Gastroesophageal sphincter (tissue), 4 donors: ENCODE measurements at regions not wholly inside any gene's neighbourhood (a gene's known extent, or its start where the extent isn't known, plus 50 kb on each side); places are given as distances from the start of the nearest gene placed in this dataset.

Experiments used
- ATAC-seq: fragments of 150-250 bp; one replicate; pipeline ENCODE4 v1.9.1; 2016; ENCODE audit warnings: mild to moderate bottlenecking, moderate library complexity
- H3K27ac ChIP-seq, 4 donors: fragments of 200-600 bp; sonication (generic) in 3 of 4; 1 replicate in 3 of 4; 2 replicates in 1 of 4; pipeline ENCODE4 v1.5.1; 2016 to 2019
- H3K27me3 ChIP-seq: fragments of 200-600 bp; sonication (generic); one replicate; pipeline ENCODE4 v1.5.1; 2019
- H3K36me3 ChIP-seq, 2 donors: fragments of 200-600 bp; sonication (generic); one replicate each; pipeline ENCODE4 v1.5.1; 2019; ENCODE audit warnings: control low read depth in 1 of 2
- H3K4me1 ChIP-seq, 3 donors: fragments of 200-600 bp; sonication (generic); 1 replicate in 2 of 3; 2 replicates in 1 of 3; pipeline ENCODE4 v1.5.1; 2016 to 2019; ENCODE audit warnings: control low read depth in 2 of 3
- H3K4me3 ChIP-seq, 2 donors: fragments of 200-600 bp; sonication (generic); one replicate each; pipeline ENCODE4 v1.5.1; 2019; ENCODE audit warnings: mild to moderate bottlenecking in 1 of 2, moderate library complexity in 1 of 2
- H3K9me3 ChIP-seq, 3 donors: fragments of 200-600 bp; sonication (generic); one replicate each; pipeline ENCODE4 v1.5.1; 2017 to 2019; ENCODE audit warnings: control low read depth in 2 of 3
- EP300 ChIP-seq: sonication (generic); formaldehyde crosslinking; IDR thresholded peaks from one replicate; pipeline ENCODE4 v1.6.1; 2017; ENCODE audit warnings: antibody characterized with exemption, mild to moderate bottlenecking
- POLR2A ChIP-seq, 2 donors: fragments of 450-650 bp; IDR thresholded peaks; one replicate each; pipeline ENCODE4 v1.6.1; 2017; ENCODE audit warnings: antibody characterized with exemption in 2 of 2, mild to moderate bottlenecking in 2 of 2, moderate library complexity in 1 of 2
- POLR2AphosphoS5 ChIP-seq: sonication (generic); formaldehyde crosslinking; IDR thresholded peaks from one replicate; pipeline ENCODE4 v1.6.1; 2017; ENCODE audit warnings: antibody characterized with exemption
- WGBS, 2 donors: methylation state at CpG; one replicate each; pipeline ENCODE4 v1.1.5; 2018; ENCODE audit warnings: low coverage in 1 of 2; 5-methylcytosine and 5-hydroxymethylcytosine counted together
- TF ChIP-seq, protein P1 (sequence below), 4 experiments: fragments of 200-600 bp in 2 of 4; fragments of 450-650 bp in 2 of 4; sonication (generic) in 1 of 4; IDR thresholded peaks; one replicate each; pipeline ENCODE4 v1.5.1; 2017 to 2019; ENCODE audit warnings: antibody characterized with exemption in 4 of 4, mild to moderate bottlenecking in 2 of 4, moderate library complexity in 2 of 4

DNA sequence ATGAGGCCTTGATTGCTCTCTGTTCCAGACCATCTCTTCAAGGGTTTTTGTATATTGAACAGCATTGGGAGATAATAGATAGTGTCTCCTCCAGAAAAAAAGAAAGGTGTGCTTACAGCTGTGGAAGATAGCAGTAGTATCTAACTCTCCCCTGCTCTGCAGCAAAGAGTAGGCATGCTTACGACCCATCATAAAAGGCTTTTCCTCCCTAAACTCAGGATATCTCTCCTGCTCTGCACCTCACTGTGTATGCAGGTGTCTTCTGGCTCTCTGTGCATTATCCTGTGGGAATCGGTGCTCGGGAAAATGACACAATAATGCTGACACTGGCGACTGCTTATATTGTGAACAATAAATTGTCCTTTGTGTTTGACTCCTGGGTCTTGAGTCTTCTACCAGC, 216.0 kb downstream of the RAB28 start:
- WGBS, 2 donors = 74 to 100% methylated on average over 1 to 4 of the region's 4 CpGs
- no peaks in the 10 kb centered on the region for H3K36me3 ChIP-seq
- no peaks in the 10 kb centered on the region for H3K27me3 ChIP-seq
- ATAC-seq = no peak
- H3K4me3 ChIP-seq = no peak overlapping the region
- TF ChIP-seq POLR2AphosphoS5 (no peak), EP300 (no peak), POLR2A (IDR thresholded peaks at IDR 0.05) (no peak)
- TF ChIP-seq, protein P1, sequence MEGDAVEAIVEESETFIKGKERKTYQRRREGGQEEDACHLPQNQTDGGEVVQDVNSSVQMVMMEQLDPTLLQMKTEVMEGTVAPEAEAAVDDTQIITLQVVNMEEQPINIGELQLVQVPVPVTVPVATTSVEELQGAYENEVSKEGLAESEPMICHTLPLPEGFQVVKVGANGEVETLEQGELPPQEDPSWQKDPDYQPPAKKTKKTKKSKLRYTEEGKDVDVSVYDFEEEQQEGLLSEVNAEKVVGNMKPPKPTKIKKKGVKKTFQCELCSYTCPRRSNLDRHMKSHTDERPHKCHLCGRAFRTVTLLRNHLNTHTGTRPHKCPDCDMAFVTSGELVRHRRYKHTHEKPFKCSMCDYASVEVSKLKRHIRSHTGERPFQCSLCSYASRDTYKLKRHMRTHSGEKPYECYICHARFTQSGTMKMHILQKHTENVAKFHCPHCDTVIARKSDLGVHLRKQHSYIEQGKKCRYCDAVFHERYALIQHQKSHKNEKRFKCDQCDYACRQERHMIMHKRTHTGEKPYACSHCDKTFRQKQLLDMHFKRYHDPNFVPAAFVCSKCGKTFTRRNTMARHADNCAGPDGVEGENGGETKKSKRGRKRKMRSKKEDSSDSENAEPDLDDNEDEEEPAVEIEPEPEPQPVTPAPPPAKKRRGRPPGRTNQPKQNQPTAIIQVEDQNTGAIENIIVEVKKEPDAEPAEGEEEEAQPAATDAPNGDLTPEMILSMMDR (IDR thresholded peaks at IDR 0.05) = no peak
- H3K9me3 ChIP-seq = peaks cover 0 to 24% (median 0%) of the 10 kb centered on the region in 3 donors
- H3K4me1 ChIP-seq = no peaks in the 10 kb centered on the region
- H3K27ac ChIP-seq = no peak overlapping the region

DNA sequence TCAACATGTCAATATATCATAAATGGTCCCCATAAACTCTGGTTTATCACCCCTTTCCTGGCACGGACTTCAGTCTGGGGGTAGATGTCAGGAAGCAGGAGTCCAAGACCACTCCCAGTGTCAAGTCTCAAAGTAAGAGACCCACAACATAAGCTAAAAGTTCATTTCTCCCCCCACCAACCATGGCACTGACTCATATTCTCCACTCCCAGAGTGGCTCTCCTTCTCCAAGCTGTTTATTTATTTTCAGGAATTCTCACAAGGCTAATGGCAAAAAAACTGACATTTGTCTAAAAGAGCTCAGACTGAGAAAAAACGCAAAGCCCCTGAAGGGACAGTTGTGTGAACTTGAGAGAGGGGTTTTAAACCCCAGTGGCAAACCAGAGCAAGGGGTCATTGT, 217.0 kb downstream of the RAB28 start:
- Histone ChIP-seq H3K36me3 (no peaks in the 10 kb centered on the region), H3K4me1 (no peaks in the 10 kb centered on the region), H3K27ac (no peak overlapping the region), H3K9me3 (peaks cover 0 to 13% (median 0%) of the 10 kb centered on the region in 3 donors), H3K4me3 (no peak overlapping the region), H3K27me3 (no peaks in the 10 kb centered on the region)
- ATAC-seq = no peak
- TF ChIP-seq POLR2A (IDR thresholded peaks at IDR 0.05) = no peak
- no peak for TF ChIP-seq EP300
- TF ChIP-seq POLR2AphosphoS5 = no peak
- TF ChIP-seq, protein P1 (IDR thresholded peaks at IDR 0.05) = no peak
- 40 to 56% methylated on average over 1 to 2 of the region's 2 CpGs for WGBS, 2 donors

DNA sequence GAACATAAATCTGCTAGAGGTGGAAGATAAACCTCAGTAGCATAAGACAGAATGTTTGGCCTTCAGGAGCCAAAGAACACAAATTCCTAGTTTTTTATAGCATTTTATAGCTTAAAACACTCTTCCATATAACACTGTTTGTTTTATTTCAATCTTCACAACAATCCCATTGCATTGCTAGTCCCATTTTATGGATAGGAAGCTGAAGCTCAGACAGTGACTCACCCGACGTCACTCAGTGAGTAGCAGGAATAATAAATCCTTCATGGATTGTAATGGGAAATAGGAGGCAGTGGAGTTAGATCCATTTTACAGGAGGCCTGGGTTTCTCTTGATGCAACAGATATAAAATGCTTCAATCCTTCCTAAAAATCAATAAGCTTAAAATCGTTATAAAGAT, 217.5 kb downstream of the RAB28 start:
- no peaks in the 10 kb centered on the region for H3K36me3 ChIP-seq
- no peaks in the 10 kb centered on the region for H3K4me1 ChIP-seq
- 89% methylated on average over 3 of the region's 3 CpGs; no CpG with 5 or more reads in 1 of the 2 donors for WGBS, 2 donors
- TF ChIP-seq POLR2AphosphoS5 (no peak), EP300 (no peak), POLR2A (IDR thresholded peaks at IDR 0.05) (no peak)
- TF ChIP-seq, protein P1 (IDR thresholded peaks at IDR 0.05) = no peak
- no peak overlapping the region for H3K27ac ChIP-seq
- H3K4me3 ChIP-seq = no peak overlapping the region
- ATAC-seq = no peak
- no peaks in the 10 kb centered on the region for H3K27me3 ChIP-seq
- peaks cover 0 to 9% (median 0%) of the 10 kb centered on the region in 3 donors for H3K9me3 ChIP-seq

DNA sequence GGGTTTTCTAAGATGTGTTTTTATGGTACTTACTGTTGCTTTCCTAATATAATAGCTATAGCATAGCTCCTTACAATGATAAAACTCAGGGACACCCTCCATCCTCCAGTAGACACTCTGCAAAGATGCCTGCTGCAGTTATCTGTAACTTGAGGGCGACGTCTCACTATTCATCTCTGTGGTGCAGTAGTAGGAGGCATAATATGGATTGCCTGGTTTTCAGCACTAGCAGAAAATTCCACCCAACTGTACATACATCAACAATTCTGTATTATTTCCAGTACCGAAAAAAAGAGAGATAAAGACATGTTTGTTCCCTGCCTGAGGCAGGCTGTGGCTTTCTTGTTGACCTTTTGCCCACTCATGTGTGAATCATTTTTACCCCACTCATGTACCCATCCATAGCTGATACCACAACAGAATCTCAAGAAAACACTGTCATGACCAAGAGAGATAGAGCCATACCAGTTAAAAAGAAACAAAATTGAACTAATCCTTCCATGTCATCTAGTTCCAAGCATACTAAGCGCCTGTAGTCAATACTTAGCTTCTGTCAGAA, 220.1 kb downstream of the RAB28 start:
- Histone ChIP-seq H3K4me3 (no peak overlapping the region), H3K9me3 (no peaks in the 10 kb centered on the region), H3K27ac (no peak overlapping the region), H3K4me1 (no peaks in the 10 kb centered on the region), H3K27me3 (no peaks in the 10 kb centered on the region), H3K36me3 (no peaks in the 10 kb centered on the region)
- 81 to 88% methylated on average over 3 to 4 of the region's 4 CpGs for WGBS, 2 donors
- no peak for ATAC-seq
- TF ChIP-seq EP300 (no peak), POLR2A (IDR thresholded peaks at IDR 0.05) (no peak), POLR2AphosphoS5 (no peak)
- TF ChIP-seq, protein P1 (IDR thresholded peaks at IDR 0.05) = no peak

DNA sequence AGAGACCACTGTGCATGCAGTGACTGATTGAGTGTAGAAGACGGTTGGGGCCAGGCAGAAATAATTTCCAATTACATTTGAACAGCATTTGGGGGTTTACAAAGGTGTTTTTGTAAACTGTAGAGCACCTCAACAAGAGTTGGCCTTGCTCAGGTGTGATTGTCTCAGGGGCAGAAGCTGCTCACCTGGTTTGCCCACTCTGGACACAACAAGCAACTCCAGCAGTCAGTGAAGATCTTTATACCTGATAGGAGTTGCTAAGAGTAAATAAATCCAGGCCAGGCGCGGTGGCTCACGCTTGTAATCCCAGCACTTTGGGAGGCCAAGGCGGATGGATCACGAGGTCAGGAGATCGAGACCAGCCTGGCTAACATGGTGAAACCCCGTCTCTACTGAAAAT, 221.3 kb downstream of the RAB28 start:
- no peak overlapping the region for H3K4me3 ChIP-seq
- TF ChIP-seq, protein P1 (IDR thresholded peaks at IDR 0.05) = no peak
- TF ChIP-seq EP300 = no peak
- no peak for TF ChIP-seq POLR2AphosphoS5
- no peak for TF ChIP-seq POLR2A (IDR thresholded peaks at IDR 0.05)
- no peaks in the 10 kb centered on the region for H3K36me3 ChIP-seq
- no peaks in the 10 kb centered on the region for H3K4me1 ChIP-seq
- H3K27me3 ChIP-seq = no peaks in the 10 kb centered on the region
- H3K9me3 ChIP-seq = no peaks in the 10 kb centered on the region
- WGBS, 2 donors = 90 to 92% methylated on average over 1 to 7 of the region's 8 CpGs
- no peak overlapping the region for H3K27ac ChIP-seq
- ATAC-seq = no peak
